ENCODE measurements at regions not wholly inside any gene's neighbourhood (a gene's known extent, or its start where the extent isn't known, plus 50 kb on each side); places are given as distances from the start of the nearest gene placed in this dataset.

- Histone ChIP-seq H3K9me3 (replicated peaks; ENCODE audit: control insufficient read depth, insufficient read depth, low read length) (no peaks in the 10 kb centered on the region), H2AFZ (ENCODE audit: control insufficient read depth, low read depth, low read length) (no peak overlapping the region), H3K4me3 (no peak overlapping the region), H4K20me1 (ENCODE audit: control insufficient read depth, insufficient read depth) (no peaks in the 10 kb centered on the region), H3K9ac (ENCODE audit: control insufficient read depth, insufficient read depth, low read length) (no peak overlapping the region), H3K79me2 (ENCODE audit: control insufficient read depth, insufficient read depth, low read length) (no peaks in the 10 kb centered on the region), H3K36me3 (ENCODE audit: control insufficient read depth in 2 of 2, insufficient read depth in 2 of 2, low read length in 1 of 2) (no peaks in the 10 kb centered on the region), H3K27ac (ENCODE audit: control insufficient read depth, insufficient read depth) (no peak overlapping the region), H3K4me2 (ENCODE audit: control insufficient read depth, insufficient read depth) (no peak overlapping the region), H3K4me1 (ENCODE audit: control insufficient read depth, insufficient read depth, low read length) (no peaks in the 10 kb centered on the region), H3K27me3 (replicated peaks in 1 of 2; ENCODE audit: control insufficient read depth in 2 of 2, insufficient read depth in 2 of 2, low read length in 1 of 2) (no peaks in the 10 kb centered on the region; a peak in 1 of 4 replicates)
- no peak for FAIRE-seq
- ChIA-PET POLR2A (no interaction called here), RAD21 (ENCODE audit: unreplicated experiment) (no interaction called here), SMC1A (ENCODE audit: uncharacterized antibody, unreplicated experiment) (interaction anchor here (1.1 kb wide), 1 partner anchor 17 kb away, joined by 3 read pairs; no protein-coding TSS in a partner anchor), CTCF (no interaction called here)
- TF ChIP-seq CHD2 (IDR thresholded peaks at IDR 0.05; ENCODE audit: borderline replicate concordance, low read depth, low read length): no peak
- no peak for TF ChIP-seq BRCA1 (IDR thresholded peaks at IDR 0.05; ENCODE audit: low read depth, low read length)
- no peak for TF ChIP-seq ZNF274 (IDR thresholded peaks at IDR 0.05; ENCODE audit: insufficient read depth, insufficient read length)
- TF ChIP-seq MTA2 (IDR thresholded peaks at IDR 0.05; ENCODE audit: low read depth): no peak
- no peak for TF ChIP-seq TCF12 (IDR thresholded peaks at IDR 0.05; ENCODE audit: low read depth, low read length)
- no peak for TF ChIP-seq NRF1 (conservative IDR thresholded peaks at IDR 0.05; ENCODE audit: low read depth, low read length)
- no peak for TF ChIP-seq HDAC2 (IDR thresholded peaks at IDR 0.05)
- no peak for TF ChIP-seq CBX5 (IDR thresholded peaks at IDR 0.05; ENCODE audit: low read depth)
- TF ChIP-seq RCOR1 (conservative IDR thresholded peaks at IDR 0.05; ENCODE audit: low read depth, low read length): no peak
- TF ChIP-seq ZBTB11 (CRISPR knock-in tag; IDR thresholded peaks at IDR 0.05): no peak
- TF ChIP-seq RELA (IDR thresholded peaks at IDR 0.05; ENCODE audit: borderline replicate concordance, partially characterized antibody): no peak
- no peak for TF ChIP-seq STAT3 (IDR thresholded peaks at IDR 0.05; ENCODE audit: low read depth, low read length)
- TF ChIP-seq DPF2 (IDR thresholded peaks at IDR 0.05): no peak
- TF ChIP-seq ZNF207 (IDR thresholded peaks at IDR 0.05; ENCODE audit: borderline replicate concordance): no peak
- no peak for TF ChIP-seq POU2F2 (IDR thresholded peaks at IDR 0.05; ENCODE audit: borderline replicate concordance, low read depth, low read length)
- no peak for DNase-seq (ENCODE audit: low read depth, low spot score)
- no peak for ATAC-seq
- intact Hi-C loops (cut with micrococcal nuclease; ENCODE audit: unreplicated experiment) (no loop called here), in situ Hi-C loops (cut with MboI) (no loop called here)
- 38% methylated on average over 4 of the region's 4 CpGs for WGBS (ENCODE audit: insufficient coverage, insufficient replicate concordance, low lambda C conversion rate, missing lambda C conversion rate)
- no TSS peak for BruUV-seq (replicated peaks)
These were observed 257.2 kb upstream of the ASIC2 start for GRCh38 chr17:33550261-33550660.

Measured in GM12878 (cell line).